WTC11 (cell line): ENCODE measurements at regions not wholly inside any gene's neighbourhood (a gene's known extent, or its start where the extent isn't known, plus 50 kb on each side); places are given as distances from the start of the nearest gene placed in this dataset.

Experiments
- ATAC-seq: fragments of 200-7000 bp; cut with Tn5 transposase; 2 replicates; pipeline ENCODE4 v1.10.0; 2021; ENCODE audit warnings: mild to moderate bottlenecking, moderate library complexity
- CTCF ChIA-PET: fragments of 300-600 bp; sonication (Branson Sonifier 250); formaldehyde crosslinking; loops from one replicate; lab custom pipeline; 2021; ENCODE audit warnings: antibody characterized with exemption; lab: Charles Lee
- POLR2A ChIA-PET: fragments of 350-600 bp; sonication (Branson Sonifier 250); formaldehyde crosslinking; loops from one replicate; lab custom pipeline; 2021; ENCODE audit warnings: antibody characterized with exemption; lab: Charles Lee
- DNase-seq: peaks from one replicate; pipeline ENCODE4 v3.0.0; 2021; ENCODE audit warnings: low spot score
- H3K27ac Mint-ChIP-seq: 2 replicates; pipeline ENCODE4 v1.8.0; 2021; ENCODE audit warnings: mixed read lengths
- H3K27me3 Mint-ChIP-seq: 2 replicates; pipeline ENCODE4 v1.8.0; 2021; ENCODE audit warnings: low read depth, mild to moderate bottlenecking, moderate library complexity, mixed read lengths
- H3K36me3 Mint-ChIP-seq: 2 replicates; pipeline ENCODE4 v1.8.0; 2021; ENCODE audit warnings: mixed read lengths
- H3K4me1 Mint-ChIP-seq: 2 replicates; pipeline ENCODE4 v1.8.0; 2022; ENCODE audit warnings: mixed read lengths
- H3K4me3 Mint-ChIP-seq: 2 replicates; pipeline ENCODE4 v1.8.0; 2021; ENCODE audit warnings: mild to moderate bottlenecking, moderate library complexity, mixed read lengths
- H3K9me3 Mint-ChIP-seq: 2 replicates; pipeline ENCODE4 v1.8.0; 2021; ENCODE audit warnings: mixed read lengths
- FOXK1 ChIP-seq: sonication (generic); formaldehyde crosslinking; IDR thresholded peaks from 2 replicates; pipeline ENCODE4 v1.8.0; 2022; ENCODE audit warnings: mild to moderate bottlenecking, moderate library complexity, missing genetic modification reagents
- GRHL2 ChIP-seq: fragments of 250-450 bp; sonication (Bioruptor Pico); IDR thresholded peaks from 2 replicates; pipeline ENCODE4 v1.8.0; 2022; ENCODE audit warnings: mild to moderate bottlenecking, moderate library complexity; ENCODE audit not compliant: insufficient replicate concordance, severe bottlenecking
- HMGA2 ChIP-seq: fragments of 250-450 bp; sonication (Bioruptor Pico); IDR thresholded peaks from 2 replicates; pipeline ENCODE4 v1.4.0; 2021; ENCODE audit warnings: mild to moderate bottlenecking, moderate library complexity
- IRF2 ChIP-seq: sonication (generic); formaldehyde crosslinking; IDR thresholded peaks from 2 replicates; pipeline ENCODE4 v1.8.0; 2022; ENCODE audit warnings: low read depth, missing genetic modification reagents, borderline replicate concordance
- JUN ChIP-seq: sonication (generic); formaldehyde crosslinking; IDR thresholded peaks from 2 replicates; pipeline ENCODE4 v1.8.0; 2023; ENCODE audit warnings: mild to moderate bottlenecking, missing genetic modification reagents
- MYBL2 ChIP-seq: sonication (generic); formaldehyde crosslinking; IDR thresholded peaks from 2 replicates; pipeline ENCODE4 v1.8.1; 2023; ENCODE audit warnings: mild to moderate bottlenecking, moderate library complexity, missing genetic modification reagents
- OVOL2 ChIP-seq: fragments of 250-450 bp; sonication (Bioruptor Pico); IDR thresholded peaks from 2 replicates; pipeline ENCODE4 v1.9.0; 2021; ENCODE audit warnings: mild to moderate bottlenecking, borderline replicate concordance
- SP1 ChIP-seq: sonication (generic); formaldehyde crosslinking; conservative IDR thresholded peaks from 2 replicates; pipeline ENCODE4 v1.8.1; 2022; ENCODE audit warnings: missing genetic modification reagents
- ZNF138 ChIP-seq: sonication (generic); formaldehyde crosslinking; conservative IDR thresholded peaks from 2 replicates; pipeline ENCODE4 v1.8.1; 2022; ENCODE audit warnings: mild to moderate bottlenecking, moderate library complexity, missing genetic modification reagents
- ZNF396 ChIP-seq: fragments of 250-450 bp; sonication (Bioruptor Pico); IDR thresholded peaks from 2 replicates; pipeline ENCODE4 v1.8.0; 2021; ENCODE audit warnings: mild to moderate bottlenecking, moderate library complexity, borderline replicate concordance
- TF ChIP-seq, protein P1 (sequence below): sonication (generic); formaldehyde crosslinking; IDR thresholded peaks from 2 replicates; pipeline ENCODE4 v1.8.0; 2022; ENCODE audit warnings: missing genetic modification reagents
- TF ChIP-seq, protein P2 (sequence below): sonication (generic); formaldehyde crosslinking; IDR thresholded peaks from 2 replicates; pipeline ENCODE4 v1.8.0; 2022; ENCODE audit warnings: mild to moderate bottlenecking, missing genetic modification reagents
- TF ChIP-seq, protein P3 (sequence below): fragments of 250-450 bp; sonication (Bioruptor Pico); IDR thresholded peaks from 2 replicates; pipeline ENCODE4 v1.9.0; 2021; ENCODE audit warnings: mild to moderate bottlenecking
- TF ChIP-seq, protein P4 (sequence below): sonication (generic); formaldehyde crosslinking; IDR thresholded peaks from 2 replicates; pipeline ENCODE4 v1.8.0; 2022; ENCODE audit warnings: mild to moderate bottlenecking, missing genetic modification reagents
- TF ChIP-seq, protein P5 (sequence below): sonication (generic); formaldehyde crosslinking; IDR thresholded peaks from 2 replicates; pipeline ENCODE4 v1.8.1; 2022; ENCODE audit warnings: low read depth, missing genetic modification reagents, borderline replicate concordance
- TF ChIP-seq, protein P6 (sequence below): fragments of 250-450 bp; sonication (Bioruptor Pico); IDR thresholded peaks from 2 replicates; pipeline ENCODE4 v1.9.0; 2021; ENCODE audit warnings: mild to moderate bottlenecking, borderline replicate concordance
- TF ChIP-seq, protein P7 (sequence below): fragments of 250-450 bp; sonication (Bioruptor Pico); IDR thresholded peaks from 2 replicates; pipeline ENCODE4 v1.8.0; 2021; ENCODE audit warnings: mild to moderate bottlenecking

DNA sequence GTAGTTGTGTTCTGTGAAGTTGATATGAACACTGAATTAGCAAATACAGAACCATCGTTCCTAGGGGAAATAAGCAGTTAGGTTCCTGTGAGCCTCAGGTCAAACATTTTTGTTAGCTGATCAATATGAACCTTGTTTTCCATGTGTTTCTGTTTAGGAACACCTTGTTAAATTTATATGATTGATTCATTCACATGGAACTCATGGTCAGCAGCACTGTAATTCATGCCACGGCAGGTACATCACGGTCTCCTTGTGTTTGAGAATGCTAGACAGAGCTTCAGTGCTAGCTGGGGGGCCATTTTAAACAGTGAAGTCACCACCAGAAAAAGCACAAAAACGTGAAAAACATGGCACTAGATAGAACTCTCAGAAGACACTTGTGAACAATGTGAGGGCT, 62.2 kb downstream of the MYCN start (continued):
- TF ChIP-seq SP1 (CRISPR knock-in tag) (no peak), ZNF138 (CRISPR knock-in tag) (no peak), IRF2 (CRISPR knock-in tag) (no peak), GRHL2 (CRISPR knock-in tag) (no peak), ZNF396 (CRISPR knock-in tag) (no peak), OVOL2 (CRISPR knock-in tag) (no peak)
- TF ChIP-seq, protein P1, sequence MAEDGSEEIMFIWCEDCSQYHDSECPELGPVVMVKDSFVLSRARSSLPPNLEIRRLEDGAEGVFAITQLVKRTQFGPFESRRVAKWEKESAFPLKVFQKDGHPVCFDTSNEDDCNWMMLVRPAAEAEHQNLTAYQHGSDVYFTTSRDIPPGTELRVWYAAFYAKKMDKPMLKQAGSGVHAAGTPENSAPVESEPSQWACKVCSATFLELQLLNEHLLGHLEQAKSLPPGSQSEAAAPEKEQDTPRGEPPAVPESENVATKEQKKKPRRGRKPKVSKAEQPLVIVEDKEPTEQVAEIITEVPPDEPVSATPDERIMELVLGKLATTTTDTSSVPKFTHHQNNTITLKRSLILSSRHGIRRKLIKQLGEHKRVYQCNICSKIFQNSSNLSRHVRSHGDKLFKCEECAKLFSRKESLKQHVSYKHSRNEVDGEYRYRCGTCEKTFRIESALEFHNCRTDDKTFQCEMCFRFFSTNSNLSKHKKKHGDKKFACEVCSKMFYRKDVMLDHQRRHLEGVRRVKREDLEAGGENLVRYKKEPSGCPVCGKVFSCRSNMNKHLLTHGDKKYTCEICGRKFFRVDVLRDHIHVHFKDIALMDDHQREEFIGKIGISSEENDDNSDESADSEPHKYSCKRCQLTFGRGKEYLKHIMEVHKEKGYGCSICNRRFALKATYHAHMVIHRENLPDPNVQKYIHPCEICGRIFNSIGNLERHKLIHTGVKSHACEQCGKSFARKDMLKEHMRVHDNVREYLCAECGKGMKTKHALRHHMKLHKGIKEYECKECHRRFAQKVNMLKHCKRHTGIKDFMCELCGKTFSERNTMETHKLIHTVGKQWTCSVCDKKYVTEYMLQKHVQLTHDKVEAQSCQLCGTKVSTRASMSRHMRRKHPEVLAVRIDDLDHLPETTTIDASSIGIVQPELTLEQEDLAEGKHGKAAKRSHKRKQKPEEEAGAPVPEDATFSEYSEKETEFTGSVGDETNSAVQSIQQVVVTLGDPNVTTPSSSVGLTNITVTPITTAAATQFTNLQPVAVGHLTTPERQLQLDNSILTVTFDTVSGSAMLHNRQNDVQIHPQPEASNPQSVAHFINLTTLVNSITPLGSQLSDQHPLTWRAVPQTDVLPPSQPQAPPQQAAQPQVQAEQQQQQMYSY (CRISPR knock-in tag): no peak
- TF ChIP-seq, protein P2, sequence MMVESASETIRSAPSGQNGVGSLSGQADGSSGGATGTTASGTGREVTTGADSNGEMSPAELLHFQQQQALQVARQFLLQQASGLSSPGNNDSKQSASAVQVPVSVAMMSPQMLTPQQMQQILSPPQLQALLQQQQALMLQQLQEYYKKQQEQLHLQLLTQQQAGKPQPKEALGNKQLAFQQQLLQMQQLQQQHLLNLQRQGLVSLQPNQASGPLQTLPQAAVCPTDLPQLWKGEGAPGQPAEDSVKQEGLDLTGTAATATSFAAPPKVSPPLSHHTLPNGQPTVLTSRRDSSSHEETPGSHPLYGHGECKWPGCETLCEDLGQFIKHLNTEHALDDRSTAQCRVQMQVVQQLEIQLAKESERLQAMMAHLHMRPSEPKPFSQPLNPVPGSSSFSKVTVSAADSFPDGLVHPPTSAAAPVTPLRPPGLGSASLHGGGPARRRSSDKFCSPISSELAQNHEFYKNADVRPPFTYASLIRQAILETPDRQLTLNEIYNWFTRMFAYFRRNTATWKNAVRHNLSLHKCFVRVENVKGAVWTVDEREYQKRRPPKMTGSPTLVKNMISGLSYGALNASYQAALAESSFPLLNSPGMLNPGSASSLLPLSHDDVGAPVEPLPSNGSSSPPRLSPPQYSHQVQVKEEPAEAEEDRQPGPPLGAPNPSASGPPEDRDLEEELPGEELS (CRISPR knock-in tag): no peak

DNA sequence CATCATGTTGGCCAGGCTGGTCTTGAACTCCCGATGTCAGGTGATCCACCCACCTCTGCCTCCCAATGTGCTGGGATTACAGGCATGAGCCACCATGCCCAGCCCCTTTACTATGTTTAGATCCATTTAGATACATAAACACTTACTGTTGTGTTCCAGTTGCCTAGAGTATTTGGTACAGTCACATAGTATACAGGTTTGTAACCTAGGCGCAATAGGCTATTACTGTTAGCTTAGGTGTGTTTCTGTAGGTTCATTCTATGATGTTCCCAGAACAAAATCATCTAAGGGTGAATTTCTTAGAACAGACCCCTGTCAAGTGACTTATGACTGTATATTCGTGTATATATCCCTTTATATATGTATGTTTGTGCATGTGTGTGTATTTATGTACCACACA, 61.8 kb downstream of the MYCN start:
- Mint-ChIP-seq H3K4me1 (peaks cover 11% of the 10 kb centered on the region), H3K9me3 (peaks cover 18% of the 10 kb centered on the region), H3K4me3 (no peak overlapping the region), H3K27ac (no peak overlapping the region), H3K36me3 (peaks cover 3% of the 10 kb centered on the region; the same call in 1 of the 2 replicates), H3K27me3 (no peaks in the 10 kb centered on the region; the same call in none of the 2 replicates)
- CTCF ChIA-PET: no interaction called here
- POLR2A ChIA-PET: no interaction called here
- ATAC-seq (no peak), DNase-seq (no peak)
- TF ChIP-seq JUN (CRISPR knock-in tag) (no peak), HMGA2 (no peak), ZNF138 (CRISPR knock-in tag) (no peak), FOXK1 (no peak), MYBL2 (CRISPR knock-in tag) (no peak)
- TF ChIP-seq, protein P3, sequence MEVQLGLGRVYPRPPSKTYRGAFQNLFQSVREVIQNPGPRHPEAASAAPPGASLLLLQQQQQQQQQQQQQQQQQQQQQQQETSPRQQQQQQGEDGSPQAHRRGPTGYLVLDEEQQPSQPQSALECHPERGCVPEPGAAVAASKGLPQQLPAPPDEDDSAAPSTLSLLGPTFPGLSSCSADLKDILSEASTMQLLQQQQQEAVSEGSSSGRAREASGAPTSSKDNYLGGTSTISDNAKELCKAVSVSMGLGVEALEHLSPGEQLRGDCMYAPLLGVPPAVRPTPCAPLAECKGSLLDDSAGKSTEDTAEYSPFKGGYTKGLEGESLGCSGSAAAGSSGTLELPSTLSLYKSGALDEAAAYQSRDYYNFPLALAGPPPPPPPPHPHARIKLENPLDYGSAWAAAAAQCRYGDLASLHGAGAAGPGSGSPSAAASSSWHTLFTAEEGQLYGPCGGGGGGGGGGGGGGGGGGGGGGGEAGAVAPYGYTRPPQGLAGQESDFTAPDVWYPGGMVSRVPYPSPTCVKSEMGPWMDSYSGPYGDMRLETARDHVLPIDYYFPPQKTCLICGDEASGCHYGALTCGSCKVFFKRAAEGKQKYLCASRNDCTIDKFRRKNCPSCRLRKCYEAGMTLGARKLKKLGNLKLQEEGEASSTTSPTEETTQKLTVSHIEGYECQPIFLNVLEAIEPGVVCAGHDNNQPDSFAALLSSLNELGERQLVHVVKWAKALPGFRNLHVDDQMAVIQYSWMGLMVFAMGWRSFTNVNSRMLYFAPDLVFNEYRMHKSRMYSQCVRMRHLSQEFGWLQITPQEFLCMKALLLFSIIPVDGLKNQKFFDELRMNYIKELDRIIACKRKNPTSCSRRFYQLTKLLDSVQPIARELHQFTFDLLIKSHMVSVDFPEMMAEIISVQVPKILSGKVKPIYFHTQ (CRISPR knock-in tag): no peak
- TF ChIP-seq, protein P2 (CRISPR knock-in tag): no peak
- TF ChIP-seq, protein P4, sequence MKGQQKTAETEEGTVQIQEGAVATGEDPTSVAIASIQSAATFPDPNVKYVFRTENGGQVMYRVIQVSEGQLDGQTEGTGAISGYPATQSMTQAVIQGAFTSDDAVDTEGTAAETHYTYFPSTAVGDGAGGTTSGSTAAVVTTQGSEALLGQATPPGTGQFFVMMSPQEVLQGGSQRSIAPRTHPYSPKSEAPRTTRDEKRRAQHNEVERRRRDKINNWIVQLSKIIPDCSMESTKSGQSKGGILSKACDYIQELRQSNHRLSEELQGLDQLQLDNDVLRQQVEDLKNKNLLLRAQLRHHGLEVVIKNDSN (CRISPR knock-in tag): no peak
- TF ChIP-seq, protein P5, sequence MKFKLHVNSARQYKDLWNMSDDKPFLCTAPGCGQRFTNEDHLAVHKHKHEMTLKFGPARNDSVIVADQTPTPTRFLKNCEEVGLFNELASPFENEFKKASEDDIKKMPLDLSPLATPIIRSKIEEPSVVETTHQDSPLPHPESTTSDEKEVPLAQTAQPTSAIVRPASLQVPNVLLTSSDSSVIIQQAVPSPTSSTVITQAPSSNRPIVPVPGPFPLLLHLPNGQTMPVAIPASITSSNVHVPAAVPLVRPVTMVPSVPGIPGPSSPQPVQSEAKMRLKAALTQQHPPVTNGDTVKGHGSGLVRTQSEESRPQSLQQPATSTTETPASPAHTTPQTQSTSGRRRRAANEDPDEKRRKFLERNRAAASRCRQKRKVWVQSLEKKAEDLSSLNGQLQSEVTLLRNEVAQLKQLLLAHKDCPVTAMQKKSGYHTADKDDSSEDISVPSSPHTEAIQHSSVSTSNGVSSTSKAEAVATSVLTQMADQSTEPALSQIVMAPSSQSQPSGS (CRISPR knock-in tag): no peak
- TF ChIP-seq, protein P6, sequence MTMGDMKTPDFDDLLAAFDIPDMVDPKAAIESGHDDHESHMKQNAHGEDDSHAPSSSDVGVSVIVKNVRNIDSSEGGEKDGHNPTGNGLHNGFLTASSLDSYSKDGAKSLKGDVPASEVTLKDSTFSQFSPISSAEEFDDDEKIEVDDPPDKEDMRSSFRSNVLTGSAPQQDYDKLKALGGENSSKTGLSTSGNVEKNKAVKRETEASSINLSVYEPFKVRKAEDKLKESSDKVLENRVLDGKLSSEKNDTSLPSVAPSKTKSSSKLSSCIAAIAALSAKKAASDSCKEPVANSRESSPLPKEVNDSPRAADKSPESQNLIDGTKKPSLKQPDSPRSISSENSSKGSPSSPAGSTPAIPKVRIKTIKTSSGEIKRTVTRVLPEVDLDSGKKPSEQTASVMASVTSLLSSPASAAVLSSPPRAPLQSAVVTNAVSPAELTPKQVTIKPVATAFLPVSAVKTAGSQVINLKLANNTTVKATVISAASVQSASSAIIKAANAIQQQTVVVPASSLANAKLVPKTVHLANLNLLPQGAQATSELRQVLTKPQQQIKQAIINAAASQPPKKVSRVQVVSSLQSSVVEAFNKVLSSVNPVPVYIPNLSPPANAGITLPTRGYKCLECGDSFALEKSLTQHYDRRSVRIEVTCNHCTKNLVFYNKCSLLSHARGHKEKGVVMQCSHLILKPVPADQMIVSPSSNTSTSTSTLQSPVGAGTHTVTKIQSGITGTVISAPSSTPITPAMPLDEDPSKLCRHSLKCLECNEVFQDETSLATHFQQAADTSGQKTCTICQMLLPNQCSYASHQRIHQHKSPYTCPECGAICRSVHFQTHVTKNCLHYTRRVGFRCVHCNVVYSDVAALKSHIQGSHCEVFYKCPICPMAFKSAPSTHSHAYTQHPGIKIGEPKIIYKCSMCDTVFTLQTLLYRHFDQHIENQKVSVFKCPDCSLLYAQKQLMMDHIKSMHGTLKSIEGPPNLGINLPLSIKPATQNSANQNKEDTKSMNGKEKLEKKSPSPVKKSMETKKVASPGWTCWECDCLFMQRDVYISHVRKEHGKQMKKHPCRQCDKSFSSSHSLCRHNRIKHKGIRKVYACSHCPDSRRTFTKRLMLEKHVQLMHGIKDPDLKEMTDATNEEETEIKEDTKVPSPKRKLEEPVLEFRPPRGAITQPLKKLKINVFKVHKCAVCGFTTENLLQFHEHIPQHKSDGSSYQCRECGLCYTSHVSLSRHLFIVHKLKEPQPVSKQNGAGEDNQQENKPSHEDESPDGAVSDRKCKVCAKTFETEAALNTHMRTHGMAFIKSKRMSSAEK: no peak
- TF ChIP-seq, protein P7, sequence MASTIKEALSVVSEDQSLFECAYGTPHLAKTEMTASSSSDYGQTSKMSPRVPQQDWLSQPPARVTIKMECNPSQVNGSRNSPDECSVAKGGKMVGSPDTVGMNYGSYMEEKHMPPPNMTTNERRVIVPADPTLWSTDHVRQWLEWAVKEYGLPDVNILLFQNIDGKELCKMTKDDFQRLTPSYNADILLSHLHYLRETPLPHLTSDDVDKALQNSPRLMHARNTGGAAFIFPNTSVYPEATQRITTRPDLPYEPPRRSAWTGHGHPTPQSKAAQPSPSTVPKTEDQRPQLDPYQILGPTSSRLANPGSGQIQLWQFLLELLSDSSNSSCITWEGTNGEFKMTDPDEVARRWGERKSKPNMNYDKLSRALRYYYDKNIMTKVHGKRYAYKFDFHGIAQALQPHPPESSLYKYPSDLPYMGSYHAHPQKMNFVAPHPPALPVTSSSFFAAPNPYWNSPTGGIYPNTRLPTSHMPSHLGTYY (CRISPR knock-in tag): no peak
